GM12891 (cell line): ENCODE measurements at regions not wholly inside any gene's neighbourhood (a gene's known extent, or its start where the extent isn't known, plus 50 kb on each side); places are given as distances from the start of the nearest gene placed in this dataset.

Experiments
- PAX5 ChIP-seq: IDR thresholded peaks from 2 replicates; pipeline ENCODE4 v1.6.1; 2011; ENCODE audit warnings: low read length, moderate library complexity, mild to moderate bottlenecking; ENCODE audit not compliant: insufficient read depth, severe bottlenecking
- POLR2A ChIP-seq: IDR thresholded peaks from 2 replicates; pipeline ENCODE4 v1.6.1; 2011; ENCODE audit warnings: low read depth, low read length, control low read depth
- POLR2AphosphoS5 ChIP-seq: IDR thresholded peaks from 2 replicates; pipeline ENCODE4 v1.6.1; 2011; ENCODE audit warnings: low read depth, low read length, control low read depth
- POU2F2 ChIP-seq: IDR thresholded peaks from 2 replicates; pipeline ENCODE4 v1.6.1; 2011; ENCODE audit warnings: low read depth, mild to moderate bottlenecking, control low read depth, low read length, moderate library complexity
- SPI1 ChIP-seq: IDR thresholded peaks from 2 replicates; pipeline ENCODE4 v1.6.1; 2011; ENCODE audit warnings: low read depth, low read length, control low read depth
- TAF1 ChIP-seq: IDR thresholded peaks from 2 replicates; pipeline ENCODE4 v1.6.1; 2011; ENCODE audit warnings: low read depth, low read length, control low read depth

DNA sequence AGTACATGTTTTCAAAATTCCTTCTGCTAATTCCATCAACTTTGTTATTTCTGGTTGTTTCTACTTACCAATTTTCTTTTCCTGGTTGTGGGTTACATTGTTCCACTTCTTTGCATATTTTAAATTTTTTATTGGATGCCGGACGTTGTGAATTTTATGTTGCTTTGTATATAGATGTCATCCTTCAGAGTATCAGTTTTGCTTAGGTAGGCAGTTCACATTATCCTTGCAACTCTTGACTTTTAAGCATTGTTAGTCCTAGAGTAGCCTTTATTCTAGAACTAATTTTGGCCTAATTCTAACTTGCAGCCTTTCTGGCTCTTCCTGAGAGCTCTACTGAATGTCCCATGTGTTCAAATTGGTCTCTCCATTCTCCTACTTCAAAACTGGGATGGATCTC, 228.7 kb upstream of the MC4R start:
- TF ChIP-seq POLR2A (no peak), POLR2AphosphoS5 (no peak), TAF1 (no peak), POU2F2 (no peak), SPI1 (no peak), PAX5 (no peak)
